Testis (tissue), 2 donors: ENCODE measurements at regions not wholly inside any gene's neighbourhood (a gene's known extent, or its start where the extent isn't known, plus 50 kb on each side); places are given as distances from the start of the nearest gene placed in this dataset.

Experiments used
- DNase-seq: peaks from one replicate; pipeline ENCODE4 v3.0.0-alpha.2; 2019
- H3K27ac ChIP-seq, 2 donors: fragments of 200-600 bp; sonication (generic); one replicate each; pipeline ENCODE4 v1.5.1; 2019
- H3K27me3 ChIP-seq: fragments of 200-600 bp; sonication (generic); one replicate; pipeline ENCODE4 v1.5.1; 2019
- H3K36me3 ChIP-seq: fragments of 200-600 bp; sonication (generic); one replicate; pipeline ENCODE4 v1.5.1; 2017; ENCODE audit warnings: low read depth; ENCODE audit errors: missing control alignments
- H3K4me1 ChIP-seq: fragments of 200-600 bp; sonication (generic); one replicate; pipeline ENCODE4 v1.5.1; 2019
- H3K4me3 ChIP-seq, 2 donors: fragments of 200-600 bp; sonication (generic); one replicate each; pipeline ENCODE4 v1.5.1; 2017 to 2019
- H3K9me3 ChIP-seq: fragments of 200-600 bp; sonication (generic); one replicate; pipeline ENCODE4 v1.5.1; 2017
- POLR2A ChIP-seq: fragments of 450-650 bp; IDR thresholded peaks from one replicate; pipeline ENCODE4 v1.6.1; 2017; ENCODE audit warnings: antibody characterized with exemption, mild to moderate bottlenecking, moderate library complexity
- WGBS, 2 donors: methylation state at CpG; one replicate each; pipeline ENCODE4 v1.1.5; 2018; 5-methylcytosine and 5-hydroxymethylcytosine counted together
- intact Hi-C: fragments of 100-400 bp; cut with DNase I; formaldehyde crosslinking; loops from one replicate; pipeline ENCODE4 v1.15.1; 2023; ENCODE audit warnings: low total_unique reads
- TF ChIP-seq, protein P1 (sequence below), 3 experiments: fragments of 450-650 bp in 2 of 3; fragments of 200-600 bp in 1 of 3; sonication (generic) in 1 of 3; IDR thresholded peaks; one replicate each; pipeline ENCODE4 v1.5.1; 2016 to 2019; ENCODE audit warnings: antibody characterized with exemption in 3 of 3, mild to moderate bottlenecking in 2 of 3, moderate library complexity in 1 of 3

- DNase-seq, result no peak
- no peak overlapping the region for H3K4me3 ChIP-seq
- no peaks in the 10 kb centered on the region for H3K4me1 ChIP-seq
- no peak overlapping the region for H3K27ac ChIP-seq
- no peaks in the 10 kb centered on the region for H3K36me3 ChIP-seq
- 86% methylated on average over 5 of the region's 5 CpGs for WGBS, 2 donors
- H3K9me3 ChIP-seq, result no peaks in the 10 kb centered on the region
- no peak for TF ChIP-seq POLR2A
- TF ChIP-seq, protein P1, sequence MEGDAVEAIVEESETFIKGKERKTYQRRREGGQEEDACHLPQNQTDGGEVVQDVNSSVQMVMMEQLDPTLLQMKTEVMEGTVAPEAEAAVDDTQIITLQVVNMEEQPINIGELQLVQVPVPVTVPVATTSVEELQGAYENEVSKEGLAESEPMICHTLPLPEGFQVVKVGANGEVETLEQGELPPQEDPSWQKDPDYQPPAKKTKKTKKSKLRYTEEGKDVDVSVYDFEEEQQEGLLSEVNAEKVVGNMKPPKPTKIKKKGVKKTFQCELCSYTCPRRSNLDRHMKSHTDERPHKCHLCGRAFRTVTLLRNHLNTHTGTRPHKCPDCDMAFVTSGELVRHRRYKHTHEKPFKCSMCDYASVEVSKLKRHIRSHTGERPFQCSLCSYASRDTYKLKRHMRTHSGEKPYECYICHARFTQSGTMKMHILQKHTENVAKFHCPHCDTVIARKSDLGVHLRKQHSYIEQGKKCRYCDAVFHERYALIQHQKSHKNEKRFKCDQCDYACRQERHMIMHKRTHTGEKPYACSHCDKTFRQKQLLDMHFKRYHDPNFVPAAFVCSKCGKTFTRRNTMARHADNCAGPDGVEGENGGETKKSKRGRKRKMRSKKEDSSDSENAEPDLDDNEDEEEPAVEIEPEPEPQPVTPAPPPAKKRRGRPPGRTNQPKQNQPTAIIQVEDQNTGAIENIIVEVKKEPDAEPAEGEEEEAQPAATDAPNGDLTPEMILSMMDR (IDR thresholded peaks at IDR 0.05), result no peak
- no peaks in the 10 kb centered on the region for H3K27me3 ChIP-seq
- intact Hi-C loops, result no loop called here
These were observed 129.0 kb downstream of the ENGASE start for GRCh38 chr17:79203657-79204056.

GRCh38 chr17:79203016-79203415, 128.4 kb downstream of the ENGASE start:
- Histone ChIP-seq H3K27me3 (no peaks in the 10 kb centered on the region), H3K4me1 (no peaks in the 10 kb centered on the region), H3K9me3 (no peaks in the 10 kb centered on the region), H3K27ac (no peak overlapping the region), H3K4me3 (no peak overlapping the region), H3K36me3 (no peaks in the 10 kb centered on the region)
- no peak for TF ChIP-seq POLR2A
- TF ChIP-seq, protein P1 (IDR thresholded peaks at IDR 0.05), result no peak
- WGBS, 2 donors, result 87% methylated on average over 4 to 8 of the region's 9 CpGs
- intact Hi-C loops, result no loop called here
- no peak for DNase-seq

- H3K27me3 ChIP-seq, result no peaks in the 10 kb centered on the region
- no peak for DNase-seq
- TF ChIP-seq, protein P1 (IDR thresholded peaks at IDR 0.05), result no peak
- TF ChIP-seq POLR2A, result no peak
- H3K4me1 ChIP-seq, result no peaks in the 10 kb centered on the region
- intact Hi-C loops, result no loop called here
- WGBS, 2 donors, result 69 to 75% methylated on average over 12 of the region's 12 CpGs
- H3K9me3 ChIP-seq, result no peaks in the 10 kb centered on the region
- H3K27ac ChIP-seq, result no peak overlapping the region
- no peaks in the 10 kb centered on the region for H3K36me3 ChIP-seq
- no peak overlapping the region for H3K4me3 ChIP-seq
These were observed 127.9 kb downstream of the ENGASE start for GRCh38 chr17:79202480-79202879.

DNA sequence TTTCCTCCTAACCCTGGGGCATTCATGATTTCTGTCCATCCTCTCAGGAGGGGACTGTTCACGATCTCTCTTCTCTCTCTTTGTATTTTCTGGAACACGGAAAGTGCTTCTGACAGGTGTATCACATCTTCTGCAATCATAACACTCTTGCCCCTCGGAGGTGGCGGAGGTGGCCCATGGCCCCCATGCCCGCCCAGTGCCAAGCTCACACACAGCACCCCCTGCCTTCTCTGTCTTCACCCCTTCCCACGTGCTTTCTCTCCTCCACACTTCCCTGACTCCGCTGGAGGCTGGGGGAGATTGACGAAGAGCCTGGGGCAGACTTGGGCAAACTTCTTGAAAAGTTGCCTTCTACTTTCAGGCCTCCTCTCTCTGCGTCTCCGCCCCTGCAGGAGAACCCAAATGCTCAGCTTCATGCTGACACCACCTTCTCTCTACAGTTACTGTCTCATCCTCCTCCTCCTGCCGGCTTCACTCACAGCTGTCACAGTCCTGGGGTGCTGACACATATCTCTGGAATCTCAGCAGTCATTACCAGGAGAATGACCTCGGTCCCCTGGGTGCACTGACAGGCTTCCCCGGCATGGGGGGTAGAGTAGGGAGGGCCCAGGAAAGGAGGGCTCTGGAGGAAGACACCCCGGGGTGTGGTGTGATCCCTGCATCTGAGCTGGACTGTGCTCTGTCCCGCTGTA, 127.1 kb downstream of the ENGASE start:
- Histone ChIP-seq H3K27ac (no peak overlapping the region), H3K4me3 (no peak overlapping the region), H3K9me3 (no peaks in the 10 kb centered on the region), H3K36me3 (no peaks in the 10 kb centered on the region), H3K4me1 (no peaks in the 10 kb centered on the region), H3K27me3 (no peaks in the 10 kb centered on the region)
- no peak for DNase-seq
- intact Hi-C loops, result no loop called here
- TF ChIP-seq POLR2A, result no peak
- TF ChIP-seq, protein P1 (IDR thresholded peaks at IDR 0.05), result no peak
- WGBS, 2 donors, result 68 to 72% methylated on average over 15 of the region's 15 CpGs

DNA sequence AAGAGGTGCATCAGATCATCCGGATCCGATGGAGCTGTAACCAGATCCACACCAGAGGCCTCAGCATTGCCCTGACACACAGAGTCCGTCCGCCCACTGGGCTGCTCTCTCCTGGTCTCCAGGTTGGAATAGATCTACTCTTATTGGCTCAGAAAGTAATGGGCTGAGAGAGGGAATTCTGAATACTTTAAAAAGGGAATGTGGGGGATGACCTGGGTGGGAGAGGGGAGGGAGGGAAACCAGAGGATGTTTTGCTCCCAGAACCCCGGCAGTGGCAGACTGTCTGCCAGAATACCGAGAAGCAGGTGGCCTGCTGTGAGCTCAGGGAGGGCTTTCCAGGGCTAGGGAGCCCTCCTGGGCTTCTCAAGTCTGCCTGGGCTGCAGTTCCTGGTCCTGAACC, 126.5 kb downstream of the ENGASE start:
- Histone ChIP-seq H3K27me3 (no peaks in the 10 kb centered on the region), H3K4me3 (no peak overlapping the region), H3K27ac (no peak overlapping the region), H3K36me3 (no peaks in the 10 kb centered on the region), H3K4me1 (no peaks in the 10 kb centered on the region), H3K9me3 (no peaks in the 10 kb centered on the region)
- DNase-seq, result no peak
- no peak for TF ChIP-seq POLR2A
- TF ChIP-seq, protein P1 (IDR thresholded peaks at IDR 0.05), result no peak
- intact Hi-C loops, result no loop called here
- 52 to 58% methylated on average over 6 of the region's 6 CpGs for WGBS, 2 donors
